ENCODE measurements at regions not wholly inside any gene's neighbourhood (a gene's known extent, or its start where the extent isn't known, plus 50 kb on each side); places are given as distances from the start of the nearest gene placed in this dataset.
"Not testable (repeated sequence)": the region's sequence is repeated elsewhere in the genome, so short reads cannot be mapped to it uniquely, and the experiment has no call there.

DNA sequence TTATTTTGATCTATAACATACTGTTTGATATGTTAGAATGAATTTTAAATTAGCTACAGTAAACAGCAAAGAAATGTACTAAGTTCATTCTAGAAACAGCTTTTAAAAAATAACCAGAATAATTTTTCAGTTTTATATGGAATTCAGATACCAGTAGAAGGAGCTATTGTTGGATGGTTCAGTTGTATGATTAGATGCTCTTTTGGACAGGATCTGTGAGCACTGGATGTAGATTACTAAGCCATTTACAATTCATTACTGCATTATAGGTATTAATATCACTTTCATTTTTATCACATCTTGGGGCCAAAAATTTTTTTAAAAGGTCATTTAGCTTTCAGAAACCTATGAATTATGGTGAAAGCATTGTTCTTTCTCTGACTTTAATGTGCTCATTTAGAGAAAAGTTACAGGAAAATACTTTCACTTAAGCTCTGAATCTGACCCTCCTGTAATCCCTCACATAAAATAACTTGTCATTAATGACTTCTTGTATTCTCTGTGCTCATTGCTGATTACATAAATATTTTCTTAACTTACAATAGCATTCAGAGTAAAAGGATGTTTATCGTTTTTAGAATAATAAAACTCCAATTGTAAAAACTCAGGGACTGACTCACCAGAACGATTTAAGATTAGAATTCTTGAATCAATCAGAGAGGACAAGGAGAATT is 750.2 kb downstream of the SLC4A3 start:
- WGBS, 2 donors, result 53 to 66% methylated on average over 2 of the region's 2 CpGs
- no peak overlapping the region for H3K4me3 ChIP-seq
- no peak overlapping the region for H3K27ac ChIP-seq
- no peaks in the 10 kb centered on the region for H3K9me3 ChIP-seq
- H3K36me3 ChIP-seq, result no peaks in the 10 kb centered on the region
- TF ChIP-seq, protein P1, sequence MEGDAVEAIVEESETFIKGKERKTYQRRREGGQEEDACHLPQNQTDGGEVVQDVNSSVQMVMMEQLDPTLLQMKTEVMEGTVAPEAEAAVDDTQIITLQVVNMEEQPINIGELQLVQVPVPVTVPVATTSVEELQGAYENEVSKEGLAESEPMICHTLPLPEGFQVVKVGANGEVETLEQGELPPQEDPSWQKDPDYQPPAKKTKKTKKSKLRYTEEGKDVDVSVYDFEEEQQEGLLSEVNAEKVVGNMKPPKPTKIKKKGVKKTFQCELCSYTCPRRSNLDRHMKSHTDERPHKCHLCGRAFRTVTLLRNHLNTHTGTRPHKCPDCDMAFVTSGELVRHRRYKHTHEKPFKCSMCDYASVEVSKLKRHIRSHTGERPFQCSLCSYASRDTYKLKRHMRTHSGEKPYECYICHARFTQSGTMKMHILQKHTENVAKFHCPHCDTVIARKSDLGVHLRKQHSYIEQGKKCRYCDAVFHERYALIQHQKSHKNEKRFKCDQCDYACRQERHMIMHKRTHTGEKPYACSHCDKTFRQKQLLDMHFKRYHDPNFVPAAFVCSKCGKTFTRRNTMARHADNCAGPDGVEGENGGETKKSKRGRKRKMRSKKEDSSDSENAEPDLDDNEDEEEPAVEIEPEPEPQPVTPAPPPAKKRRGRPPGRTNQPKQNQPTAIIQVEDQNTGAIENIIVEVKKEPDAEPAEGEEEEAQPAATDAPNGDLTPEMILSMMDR (IDR thresholded peaks at IDR 0.05), result no peak
- DNase-seq (no peak), FAIRE-seq (no peak), ATAC-seq (no peak)
- no peaks in the 10 kb centered on the region for H3K27me3 ChIP-seq
- intact Hi-C loops (cut with DNase I), result no loop called here
- no peaks in the 10 kb centered on the region for H3K4me1 ChIP-seq

DNA sequence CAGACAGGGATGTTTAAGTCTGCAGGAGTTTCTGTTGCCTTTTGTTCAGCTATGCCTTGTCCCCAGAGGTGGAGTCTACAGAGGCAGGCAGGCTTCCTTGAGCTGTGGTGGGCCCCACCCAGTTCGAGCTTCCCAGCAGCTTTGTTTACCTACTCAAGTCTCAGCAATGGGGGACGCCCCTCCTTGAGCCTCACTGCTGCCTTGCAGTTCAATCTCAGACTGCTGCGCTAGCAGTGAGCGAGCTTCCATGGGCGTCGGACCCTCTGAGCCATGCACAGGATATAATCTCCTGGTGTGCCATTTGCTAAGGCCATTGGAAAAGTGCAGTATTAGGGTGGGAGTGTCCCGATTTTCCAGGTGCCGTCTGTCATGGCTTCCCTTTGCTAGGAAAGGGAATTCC is 760.3 kb downstream of the SLC4A3 start:
- H3K4me1 ChIP-seq; DNase-seq; H3K9me3 ChIP-seq; FAIRE-seq; H3K27me3 ChIP-seq; H3K36me3 ChIP-seq; H3K4me3 ChIP-seq; ATAC-seq; H3K27ac ChIP-seq; intact Hi-C loops (cut with DNase I): not testable (repeated sequence)
- WGBS, 2 donors, result 82 to 85% methylated on average over 8 of the region's 8 CpGs

DNA sequence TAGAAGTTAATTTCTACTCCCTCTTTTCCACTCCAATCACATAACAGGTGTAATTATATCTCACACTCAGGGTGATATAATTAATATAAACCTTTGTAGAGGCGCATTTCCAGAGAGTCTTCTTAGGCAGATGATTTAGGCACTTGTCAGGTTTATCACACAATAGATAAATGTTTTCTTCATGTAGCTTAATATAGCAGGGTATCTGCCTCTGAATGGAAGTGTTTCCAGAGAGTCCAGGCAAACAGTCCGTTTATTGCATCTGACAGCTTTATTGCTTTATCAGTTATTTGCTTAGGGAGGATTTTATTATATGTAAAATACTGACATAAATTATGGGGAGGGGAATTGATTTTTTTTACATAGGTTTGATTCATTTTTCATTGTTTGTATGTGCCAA is 766.3 kb downstream of the SLC4A3 start:
- ATAC-seq (no peak), FAIRE-seq (no peak), DNase-seq (no peak)
- intact Hi-C loops (cut with DNase I), result no loop called here
- Histone ChIP-seq H3K4me3 (no peak overlapping the region), H3K4me1 (no peaks in the 10 kb centered on the region), H3K27me3 (no peaks in the 10 kb centered on the region), H3K36me3 (no peaks in the 10 kb centered on the region), H3K9me3 (no peaks in the 10 kb centered on the region), H3K27ac (no peak overlapping the region)
- 60 to 63% methylated on average over 2 of the region's 2 CpGs for whole genome bisulfite sequencing, 2 donors
- TF ChIP-seq, protein P1 (IDR thresholded peaks at IDR 0.05), result no peak

DNA sequence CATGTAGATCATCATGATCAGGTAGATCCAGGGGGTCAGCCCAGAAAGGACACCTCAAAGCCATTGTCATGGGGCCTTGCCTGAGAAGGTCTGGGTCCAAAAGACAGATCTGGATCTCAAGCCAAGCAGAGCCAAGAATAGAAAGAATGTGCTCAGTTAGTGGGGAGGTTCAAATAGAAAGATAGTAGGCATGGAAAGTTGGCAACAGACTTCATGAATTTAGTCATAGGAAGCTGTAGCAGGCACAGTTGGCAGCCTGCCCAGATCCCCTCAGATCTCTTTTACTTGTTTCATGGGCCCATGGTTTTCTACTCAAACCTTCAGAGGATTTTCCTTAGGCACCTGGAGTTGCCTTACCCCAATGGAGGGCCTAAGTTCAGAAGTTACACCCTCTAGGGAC is 767.0 kb downstream of the SLC4A3 start:
- no peak for DNase-seq
- TF ChIP-seq, protein P1 (IDR thresholded peaks at IDR 0.05), result no peak
- no peak overlapping the region for H3K4me3 ChIP-seq
- intact Hi-C loops (cut with DNase I), result no loop called here
- ATAC-seq, result no peak
- no peaks in the 10 kb centered on the region for H3K36me3 ChIP-seq
- H3K9me3 ChIP-seq, result no peaks in the 10 kb centered on the region
- no peak overlapping the region for H3K27ac ChIP-seq
- no peak for FAIRE-seq
- H3K4me1 ChIP-seq, result no peaks in the 10 kb centered on the region
- no peaks in the 10 kb centered on the region for H3K27me3 ChIP-seq

DNA sequence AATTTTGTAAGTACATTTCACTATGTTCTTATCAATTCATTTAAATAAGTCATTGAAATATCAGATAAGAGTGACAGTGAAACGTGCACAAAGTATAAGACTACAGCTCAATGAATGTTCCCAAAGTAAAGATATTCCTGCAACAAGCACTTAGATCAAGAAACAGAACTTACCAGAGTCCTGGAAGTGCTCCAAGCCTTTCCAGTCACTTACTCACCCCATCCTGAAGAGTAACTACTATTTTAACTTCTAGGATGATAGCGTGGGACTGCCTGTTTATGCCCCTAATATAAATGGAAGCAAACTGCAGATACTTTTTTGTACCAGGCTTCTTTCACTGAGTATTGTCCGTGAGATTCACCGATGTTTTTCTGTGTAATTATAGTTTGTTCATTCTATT is 768.9 kb downstream of the SLC4A3 start:
- no peak for ATAC-seq
- WGBS, 2 donors, result 55 to 62% methylated on average over 4 of the region's 4 CpGs
- H3K4me1 ChIP-seq, result no peaks in the 10 kb centered on the region
- FAIRE-seq, result no peak
- no peaks in the 10 kb centered on the region for H3K36me3 ChIP-seq
- no peak overlapping the region for H3K4me3 ChIP-seq
- H3K9me3 ChIP-seq, result no peaks in the 10 kb centered on the region
- no peak for DNase-seq
- no peaks in the 10 kb centered on the region for H3K27me3 ChIP-seq
- TF ChIP-seq, protein P1 (IDR thresholded peaks at IDR 0.05), result no peak
- intact Hi-C loops (cut with DNase I), result no loop called here
- no peak overlapping the region for H3K27ac ChIP-seq

Measured in pancreas (tissue), 10 donors.